Heart left ventricle (tissue), 16 donors: ENCODE measurements at regions not wholly inside any gene's neighbourhood (a gene's known extent, or its start where the extent isn't known, plus 50 kb on each side); places are given as distances from the start of the nearest gene placed in this dataset.

Experiments used
- ATAC-seq, 4 donors: fragments of 200-7000 bp; cut with Tn5 transposase; one replicate each; pipeline ENCODE4 v1.9.1; 2020 to 2022; ENCODE audit warnings: moderate library complexity in 4 of 4, mild to moderate bottlenecking in 3 of 4, moderate number of reproducible peaks in 1 of 4
- DNase-seq, 5 donors: peaks; one replicate each; pipeline ENCODE4 v3.0.0-alpha.2; 2020
- H3K27ac ChIP-seq, 12 donors: fragments of 200-600 bp; sonication (generic) in 4 of 12; one replicate each; pipeline versions ENCODE4 v1.5.0 to v1.8.0; 2016 to 2022; ENCODE audit warnings: mild to moderate bottlenecking in 2 of 12
- H3K27me3 ChIP-seq, 9 donors: fragments of 200-600 bp; sonication (generic) in 2 of 9; one replicate each; pipeline versions ENCODE4 v1.5.1 to v1.8.0; 2016 to 2022; ENCODE audit warnings: mild to moderate bottlenecking in 3 of 9
- H3K36me3 ChIP-seq, 9 donors: fragments of 200-600 bp; sonication (generic) in 2 of 9; one replicate each; pipeline versions ENCODE4 v1.5.0 to v1.8.0; 2018 to 2022; ENCODE audit warnings: mild to moderate bottlenecking in 2 of 9
- H3K4me1 ChIP-seq, 12 donors: fragments of 200-600 bp; sonication (generic) in 4 of 12; one replicate each; pipeline versions ENCODE4 v1.5.0 to v1.8.0; 2016 to 2022; ENCODE audit warnings: mild to moderate bottlenecking in 3 of 12
- H3K4me3 ChIP-seq, 12 donors: fragments of 200-600 bp; sonication (generic) in 4 of 12; one replicate each; pipeline versions ENCODE4 v1.5.0 to v1.8.0; 2017 to 2022; ENCODE audit warnings: mild to moderate bottlenecking in 9 of 12, moderate library complexity in 4 of 12
- H3K9me3 ChIP-seq, 12 donors: fragments of 200-600 bp; sonication (generic) in 4 of 12; one replicate each; pipeline versions ENCODE4 v1.5.0 to v1.8.0; 2016 to 2022; ENCODE audit warnings: mild to moderate bottlenecking in 1 of 12
- CTCF ChIP-seq, 12 donors: fragments of 200-600 bp; sonication (generic) in 4 of 12; IDR thresholded peaks; one replicate each; pipeline versions ENCODE4 v1.5.0 to v1.8.0; 2018 to 2022; ENCODE audit warnings: antibody characterized with exemption in 12 of 12, mild to moderate bottlenecking in 5 of 12
- POLR2A ChIP-seq, 2 donors: fragments of 450-650 bp; IDR thresholded peaks; one replicate each; pipeline ENCODE4 v1.6.1; 2017; ENCODE audit warnings: antibody characterized with exemption in 2 of 2, mild to moderate bottlenecking in 2 of 2, moderate library complexity in 2 of 2
- WGBS, 4 donors: extraction: QIAGEN DNeasy Blood & Tissue Kit in 2 of 4; methylation state at CpG; one replicate each; pipeline versions ENCODE4 v1.1.5 to v1.1.7; 2013 to 2018; 5-methylcytosine and 5-hydroxymethylcytosine counted together
- intact Hi-C, 10 donors: fragments of 100-400 bp; cut with DNase I; formaldehyde crosslinking; loops; one replicate each; pipeline versions ENCODE4 v1.11.1 to v1.14.2; 2022
- donor health status: ischemic (EF 13 %, LVEDD 7.1; RV severe dilation, severe dysfunction).
- donor health status: healthy with polysubstance abuse.
- donor health status: DM: no; HTN: yes; CAD: no.
- donor health status: DM: no; HTN: no; CAD: no.
- donor health status: ischemic (EF 25% LVEDD 6.9; RV normal size, moderate dysfunction).
- donor health status: ischemic (EF 25% LVEDD 5.7; RV mildly dilated, moderate dysfunction).
- donor health status: healthy.
- donor health status: DM: yes; HTN: yes; CAD: no.
- donor health status: ischemic (EF 35%, LVEDD 5.7; RV mildly dilated, moderate dysfunction).
- donor health status: nonischemic (EF 11% LVEDD 7.7; RV severe dilation, severe dysfunction).
- donor health status: DM: yes; HTN: yes; CAD: no.
- donor health status: PGD.
- donor health status: ischemic (EF 29% LVEDD 5.4; RV normal size, mild dysfunction).
- donor health status: nonischemic (EF 23%, LVEDD 6.1; RV moderate dilation, normal function).

DNA sequence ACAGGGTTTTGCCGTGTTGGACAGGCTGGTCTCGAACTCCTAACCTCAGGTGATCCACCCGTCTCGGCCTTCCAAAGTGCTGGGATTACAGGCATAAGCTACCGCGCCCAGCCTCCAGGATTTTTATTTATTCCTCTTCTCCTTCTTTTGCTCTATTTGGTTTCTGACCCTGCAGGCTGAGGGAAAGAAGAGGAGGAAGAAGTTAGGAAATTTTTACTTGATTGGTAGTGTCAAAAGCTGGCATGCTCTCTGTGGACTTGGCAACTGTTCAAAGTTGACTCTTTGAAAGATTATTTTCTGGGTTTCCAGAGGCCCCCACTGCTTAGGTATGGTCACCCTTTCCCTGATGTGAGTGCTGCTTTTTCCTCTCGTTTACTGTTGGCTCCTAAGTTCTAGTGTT is 372.2 kb downstream of the DIPK2A start:
- Histone ChIP-seq H3K36me3 (no peaks in the 10 kb centered on the region), H3K4me1 (no peaks in the 10 kb centered on the region), H3K27me3 (no peaks in the 10 kb centered on the region), H3K4me3 (no peak overlapping the region), H3K9me3 (no peaks in the 10 kb centered on the region), H3K27ac (no peak overlapping the region)
- intact Hi-C loops = no loop called here
- ATAC-seq (no peak), DNase-seq (no peak)
- WGBS, 4 donors = 80 to 89% (median 86%) methylated on average over 7 of the region's 7 CpGs
- TF ChIP-seq POLR2A (IDR thresholded peaks at IDR 0.05) (no peak), CTCF (IDR thresholded peaks at IDR 0.05) (no peak)

- TF ChIP-seq CTCF (IDR thresholded peaks at IDR 0.05) (no peak), POLR2A (IDR thresholded peaks at IDR 0.05) (no peak)
- no peak overlapping the region for H3K4me3 ChIP-seq
- H3K4me1 ChIP-seq = no peaks in the 10 kb centered on the region
- no peaks in the 10 kb centered on the region for H3K36me3 ChIP-seq
- ATAC-seq = no peak
- intact Hi-C loops = no loop called here
- no peaks in the 10 kb centered on the region for H3K9me3 ChIP-seq
- no peak for DNase-seq
- H3K27me3 ChIP-seq = no peaks in the 10 kb centered on the region
- no peak overlapping the region for H3K27ac ChIP-seq
- WGBS, 4 donors = 40 to 61% (median 53%) methylated on average over 2 of the region's 2 CpGs
These were observed 373.4 kb downstream of the DIPK2A start for GRCh38 chr3:144344925-144345548.

DNA sequence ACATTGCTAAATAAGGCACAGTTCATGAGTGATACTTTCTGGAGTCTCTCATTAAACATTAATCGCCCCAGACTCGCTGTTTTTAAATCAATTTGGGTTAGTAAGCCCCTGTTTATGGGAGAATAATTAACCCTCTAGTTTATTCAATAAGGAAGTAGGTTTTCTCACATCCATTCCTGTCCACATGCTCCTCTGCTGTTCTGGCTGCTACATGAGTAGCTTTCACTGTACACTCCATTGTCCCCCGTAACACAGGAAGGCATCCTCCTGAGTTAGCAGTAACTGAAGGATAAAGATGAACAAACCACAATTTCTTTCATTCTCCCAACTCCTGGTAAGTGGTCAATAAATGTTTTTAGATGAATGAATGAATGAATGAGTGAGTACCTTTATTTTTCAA is 378.5 kb downstream of the DIPK2A start:
- Histone ChIP-seq H3K36me3 (no peaks in the 10 kb centered on the region), H3K9me3 (no peaks in the 10 kb centered on the region), H3K27me3 (no peaks in the 10 kb centered on the region), H3K27ac (no peak overlapping the region), H3K4me1 (no peaks in the 10 kb centered on the region), H3K4me3 (no peak overlapping the region)
- ATAC-seq = no peak
- no peak for DNase-seq
- intact Hi-C loops = no loop called here
- 92 to 98% (median 95%) methylated on average over 3 of the region's 3 CpGs for WGBS, 4 donors
- TF ChIP-seq CTCF (IDR thresholded peaks at IDR 0.05) (no peak), POLR2A (IDR thresholded peaks at IDR 0.05) (no peak)

GRCh38 chr3:144351011-144351410 is 379.4 kb downstream of the DIPK2A start:
- TF ChIP-seq POLR2A (IDR thresholded peaks at IDR 0.05) (no peak), CTCF (IDR thresholded peaks at IDR 0.05) (no peak)
- WGBS, 4 donors = 69 to 82% (median 74%) methylated on average over 2 of the region's 2 CpGs
- H3K4me1 ChIP-seq = no peaks in the 10 kb centered on the region
- ATAC-seq (no peak), DNase-seq (no peak)
- no peaks in the 10 kb centered on the region for H3K36me3 ChIP-seq
- intact Hi-C loops = no loop called here
- H3K27ac ChIP-seq = no peak overlapping the region
- H3K9me3 ChIP-seq = no peaks in the 10 kb centered on the region
- no peak overlapping the region for H3K4me3 ChIP-seq
- no peaks in the 10 kb centered on the region for H3K27me3 ChIP-seq
